HepG2 (cell line): ENCODE measurements at regions not wholly inside any gene's neighbourhood (a gene's known extent, or its start where the extent isn't known, plus 50 kb on each side); places are given as distances from the start of the nearest gene placed in this dataset.

Source experiments
- ATAC-seq: fragments of 200-7000 bp; cut with Tn5 transposase; 3 replicates; pipeline ENCODE4 v1.9.1; 2020; ENCODE audit warnings: mild to moderate bottlenecking, moderate library complexity
- BruUV-seq: library from RNA; stranded (reverse); fragments of 400-500 nt; replicated peaks from 2 replicates; lab custom pipeline; 2021; lab: Mats Ljungman, UMichigan
- CTCF ChIA-PET: fragments of 300-600 bp; formaldehyde crosslinking; extraction: SDS; loops from one replicate; lab custom pipeline; 2021; ENCODE audit warnings: low total read pairs, inconsistent platforms, low intra/inter-chr PET ratio; lab: Yijun Ruan, JAX
- POLR2A ChIA-PET: fragments of 350-600 bp; sonication (Branson Sonifier 250); formaldehyde crosslinking; loops from one replicate; lab custom pipeline; 2020; ENCODE audit warnings: antibody characterized with exemption, inconsistent platforms; lab: Yijun Ruan, JAX
- DNase-seq: peaks from one replicate; pipeline ENCODE4 v3.0.0-alpha.2; 2015; ENCODE audit warnings: low spot score
- FAIRE-seq: peaks from 3 replicates; lab custom pipeline; 2011; peaks lifted over from hg19 to GRCh38; lab: Jason Lieb, UNC
- H2AFZ ChIP-seq: one replicate; pipeline ENCODE4 v1.6.1; 2011; ENCODE audit warnings: low read length, inconsistent platforms
- H3K27ac ChIP-seq: fragments of 300-600 bp; 3 replicates; pipeline ENCODE4 v1.8.0; 2011; ENCODE audit warnings: mixed run types, mild to moderate bottlenecking, mixed read lengths, low read length, inconsistent platforms; ENCODE audit not compliant: insufficient read depth; ENCODE audit errors: extremely low read length
- H3K27me3 ChIP-seq, 2 experiments: fragments of 200-600 bp in 1 of 2; 2 replicates in 1 of 2; 3 replicates in 1 of 2; pipeline versions ENCODE4 v1.6.0 to v1.8.0; 2011; ENCODE audit warnings: low read length in 2 of 2, mild to moderate bottlenecking in 2 of 2, moderate library complexity in 2 of 2, inconsistent platforms in 1 of 2; ENCODE audit not compliant: insufficient read depth in 2 of 2, control insufficient read depth in 1 of 2
- H3K36me3 ChIP-seq, 2 experiments: fragments of 200-600 bp in 1 of 2; replicated peaks in 1 of 2; 2 replicates in 1 of 2; 3 replicates in 1 of 2; pipeline versions ENCODE4 v1.5.1 to v1.8.0; 2011; ENCODE audit warnings: low read length in 2 of 2, inconsistent platforms in 1 of 2; ENCODE audit not compliant: insufficient read depth in 2 of 2, control insufficient read depth in 1 of 2
- H3K4me1 ChIP-seq: 2 replicates; pipeline ENCODE4 v1.5.1; 2012; ENCODE audit warnings: low read length, inconsistent platforms; ENCODE audit not compliant: insufficient read depth
- H3K4me2 ChIP-seq: 2 replicates; pipeline ENCODE4 v1.6.0; 2011; ENCODE audit warnings: low read depth, low read length, inconsistent platforms
- H3K4me3 ChIP-seq, 3 experiments: fragments of 200-600 bp in 1 of 3; sonication (generic), shearing (Covaris generic) in 1 of 3; replicated peaks in 1 of 3; 2 replicates each; pipeline ENCODE4 v1.5.1; 2011 to 2016; ENCODE audit warnings: low read length in 3 of 3, inconsistent platforms in 2 of 3, low read depth in 2 of 3, mild to moderate bottlenecking in 2 of 3, control low read depth in 1 of 3, mixed read lengths in 1 of 3; ENCODE audit not compliant: insufficient read depth in 1 of 3
- H3K79me2 ChIP-seq: one replicate; pipeline ENCODE4 v1.6.1; 2011; ENCODE audit warnings: low read length, inconsistent platforms; ENCODE audit not compliant: insufficient read depth
- H3K9ac ChIP-seq: 2 replicates; pipeline ENCODE4 v1.6.0; 2011; ENCODE audit warnings: mild to moderate bottlenecking, low read depth, low read length, inconsistent platforms; ENCODE audit not compliant: insufficient read depth
- H3K9me3 ChIP-seq: 2 replicates; pipeline ENCODE4 v1.5.1; 2012; ENCODE audit warnings: mild to moderate bottlenecking, low read length
- H4K20me1 ChIP-seq: 2 replicates; pipeline ENCODE4 v1.6.0; 2011; ENCODE audit warnings: inconsistent platforms, mild to moderate bottlenecking, low read length, moderate library complexity; ENCODE audit not compliant: insufficient read depth
- FIP1L1 ChIP-seq: fragments of 200-400 bp; formaldehyde crosslinking; IDR thresholded peaks from 2 replicates; pipeline ENCODE4 v1.6.1; 2018; ENCODE audit warnings: low read depth, mild to moderate bottlenecking, low read length, moderate library complexity, borderline replicate concordance; ENCODE audit not compliant: insufficient read depth
- IRF9 ChIP-seq: sonication (generic); formaldehyde crosslinking; IDR thresholded peaks from 2 replicates; pipeline ENCODE4 v1.8.0; 2022; ENCODE audit warnings: missing genetic modification reagents, mild to moderate bottlenecking, borderline replicate concordance
- JUNB ChIP-seq: sonication (generic); formaldehyde crosslinking; IDR thresholded peaks from 2 replicates; pipeline ENCODE4 v1.8.0; 2022; ENCODE audit warnings: missing genetic modification reagents, mild to moderate bottlenecking, borderline replicate concordance
- NAIF1 ChIP-seq: sonication (generic); formaldehyde crosslinking; IDR thresholded peaks from 2 replicates; pipeline ENCODE4 v1.5.0; 2020; ENCODE audit warnings: mild to moderate bottlenecking, missing genetic modification reagents, borderline replicate concordance
- NR3C1 ChIP-seq: sonication (generic); formaldehyde crosslinking; IDR thresholded peaks from 2 replicates; pipeline ENCODE4 v1.4.0; 2020; ENCODE audit warnings: missing genetic modification reagents
- TBX3 ChIP-seq: fragments of 450-650 bp; IDR thresholded peaks from 2 replicates; pipeline ENCODE4 v1.6.1; 2017; ENCODE audit warnings: antibody characterized with exemption, mild to moderate bottlenecking, inconsistent platforms, borderline replicate concordance
- ZBTB14 ChIP-seq: sonication (generic); formaldehyde crosslinking; IDR thresholded peaks from 2 replicates; pipeline ENCODE4 v1.4.0; 2020; ENCODE audit warnings: missing genetic modification reagents
- ZC3H13 ChIP-seq: sonication (generic); formaldehyde crosslinking; IDR thresholded peaks from 2 replicates; pipeline ENCODE4 v1.8.1; 2023; ENCODE audit warnings: mild to moderate bottlenecking, missing genetic modification reagents, moderate library complexity
- ZNF235 ChIP-seq: sonication (generic); formaldehyde crosslinking; IDR thresholded peaks from 2 replicates; pipeline ENCODE4 v1.8.1; 2023; ENCODE audit warnings: mild to moderate bottlenecking, missing genetic modification reagents, borderline replicate concordance
- ZNF296 ChIP-seq: sonication (generic); formaldehyde crosslinking; conservative IDR thresholded peaks from 2 replicates; pipeline ENCODE4 v1.5.0; 2020; ENCODE audit warnings: mild to moderate bottlenecking, missing genetic modification reagents
- ZNF7 ChIP-seq: IDR thresholded peaks from 2 replicates; pipeline ENCODE4 v1.6.1; 2016; ENCODE audit warnings: missing biosample characterization, missing genetic modification reagents
- ZNF713 ChIP-seq: sonication (generic); formaldehyde crosslinking; IDR thresholded peaks from 2 replicates; pipeline ENCODE4 v1.4.0; 2020; ENCODE audit warnings: mild to moderate bottlenecking, missing genetic modification reagents
- ZNF790 ChIP-seq: sonication (generic); formaldehyde crosslinking; IDR thresholded peaks from 2 replicates; pipeline ENCODE4 v1.8.0; 2022; ENCODE audit warnings: missing genetic modification reagents, mild to moderate bottlenecking, borderline replicate concordance
- WGBS: methylation state at CpG from one replicate; pipeline ENCODE4 v1.1.6; 2017; ENCODE audit warnings: low lambda C conversion rate; 5-methylcytosine and 5-hydroxymethylcytosine counted together
- in situ Hi-C: cut with HindIII; loops from 2 replicates; pipeline ENCODE4 v1.10.0; 2017; ENCODE audit warnings: low pct_unique_long_range_greater_than_20kb; ENCODE audit not compliant: extremely low pct_ligation_motif_present
- intact Hi-C: fragments of 100-400 bp; cut with micrococcal nuclease; formaldehyde crosslinking; loops from one replicate; pipeline ENCODE4 v1.10.0; 2022; ENCODE audit not compliant: unreplicated experiment

- 1% methylated on average over 3 of the region's 3 CpGs for WGBS
- POLR2A ChIA-PET, result no interaction called here
- no peak for ATAC-seq
- no peak overlapping the region for H2AFZ ChIP-seq
- TF ChIP-seq ZC3H13 (CRISPR knock-in tag) (no peak), ZBTB14 (CRISPR knock-in tag) (no peak), NR3C1 (CRISPR knock-in tag) (no peak), FIP1L1 (no peak), ZNF296 (CRISPR knock-in tag) (no peak), JUNB (CRISPR knock-in tag) (no peak), ZNF713 (CRISPR knock-in tag) (no peak), ZNF790 (CRISPR knock-in tag) (no peak), TBX3 (no peak), ZNF235 (CRISPR knock-in tag) (no peak), IRF9 (CRISPR knock-in tag) (no peak), NAIF1 (CRISPR knock-in tag) (no peak), ZNF7 (CRISPR knock-in tag) (no peak)
- H4K20me1 ChIP-seq, result no peaks in the 10 kb centered on the region
- no peak overlapping the region for H3K4me2 ChIP-seq
- H3K4me1 ChIP-seq, result no peaks in the 10 kb centered on the region
- no peak for FAIRE-seq
- no peak overlapping the region for H3K4me3 ChIP-seq
- H3K79me2 ChIP-seq, result no peaks in the 10 kb centered on the region
- BruUV-seq, result no TSS peak
- H3K36me3 ChIP-seq, result no peaks in the 10 kb centered on the region
- DNase-seq, result no peak
- no peak overlapping the region for H3K9ac ChIP-seq
- intact Hi-C loops (no loop called here), in situ Hi-C loops (no loop called here)
- no peaks in the 10 kb centered on the region for H3K9me3 ChIP-seq
- H3K27me3 ChIP-seq, result no peaks in the 10 kb centered on the region; a peak in 1 of 5 replicates
- H3K27ac ChIP-seq, result no peak overlapping the region
- CTCF ChIA-PET, result no interaction called here
Measured at GRCh38 chr3:73734211-73735089, 109.7 kb upstream of the PDZRN3 start.
